C1 segment of cervical spinal cord (tissue), 14 donors: ENCODE measurements at regions not wholly inside any gene's neighbourhood (a gene's known extent, or its start where the extent isn't known, plus 50 kb on each side); places are given as distances from the start of the nearest gene placed in this dataset.

Source experiments
- DNase-seq, 14 donors: peaks; one replicate each; lab custom pipeline; 2025; lab: John Stamatoyannopoulos, UW

- DNase-seq: no peak
Measured at GRCh38 chr2:215503381-215503780, 67.5 kb upstream of the FN1 start.

- DNase-seq: no peak
Measured at GRCh38 chr2:215500466-215500865, 64.6 kb upstream of the FN1 start.

- no peak for DNase-seq
Measured at GRCh38 chr2:215499331-215499730, 63.5 kb upstream of the FN1 start.

- no peak for DNase-seq
Measured at GRCh38 chr2:215498431-215498830, 62.6 kb upstream of the FN1 start.

GRCh38 chr2:215493376-215493775 lies 57.5 kb upstream of the FN1 start:
- DNase-seq: no peak

- no peak for DNase-seq
Measured at GRCh38 chr2:215489288-215489848, 53.5 kb upstream of the FN1 start.

GRCh38 chr2:215487002-215487372 lies 51.1 kb upstream of the FN1 start:
- no peak for DNase-seq

- DNase-seq: no peak
Measured at GRCh38 chr2:215486291-215487001, 50.6 kb upstream of the FN1 start.
